ENCODE measurements at regions not wholly inside any gene's neighbourhood (a gene's known extent, or its start where the extent isn't known, plus 50 kb on each side); places are given as distances from the start of the nearest gene placed in this dataset.

DNA sequence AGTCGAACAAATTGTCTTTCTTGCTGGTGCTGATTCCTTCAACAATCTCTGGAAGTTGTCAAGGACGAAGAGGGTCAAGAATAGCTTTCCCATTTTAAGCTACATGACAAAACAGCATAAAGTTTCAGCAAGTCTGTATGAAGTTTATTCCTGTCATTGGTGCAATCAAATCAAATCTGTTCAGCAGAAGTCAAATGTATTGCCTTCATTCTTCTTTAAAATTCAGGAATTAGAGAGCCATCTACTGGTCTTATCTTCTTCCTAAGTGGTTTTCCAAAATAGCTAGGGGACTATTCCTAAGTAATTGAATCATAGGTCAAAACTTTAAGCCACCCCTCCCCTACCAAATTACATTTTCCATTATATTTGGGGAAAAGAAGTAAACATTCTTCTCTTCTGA lies 990.2 kb downstream of the GALC start:
- ChIA-PET POLR2A (no interaction called here), CTCF (no interaction called here)
- H4K20me1 ChIP-seq (replicated peaks; ENCODE audit: control insufficient read depth, extremely low read depth, insufficient read depth, low read length), result no peaks in the 10 kb centered on the region
- no peak overlapping the region for H3K4me3 ChIP-seq (replicated peaks in 1 of 3; ENCODE audit: insufficient read depth in 1 of 3, low read depth in 1 of 3, low read length in 3 of 3)
- no peak for DNase-seq (ENCODE audit: low read depth, low spot score)
- no TSS peak for BruUV-seq (replicated peaks)
- TF ChIP-seq POLR2A (IDR thresholded peaks at IDR 0.05; ENCODE audit: low read depth, low read length) (no peak), GATA2 (IDR thresholded peaks at IDR 0.05; ENCODE audit: insufficient read depth, insufficient read length, low read depth, low read length) (no peak)
- H3K9me3 ChIP-seq (replicated peaks; ENCODE audit: control insufficient read depth, insufficient read depth, low read length), result peaks cover 6% of the 10 kb centered on the region
- no peaks in the 10 kb centered on the region for H3K9me1 ChIP-seq (replicated peaks; ENCODE audit: control insufficient read depth, extremely low read depth, insufficient read depth, low read length)
- no peaks in the 10 kb centered on the region for H3K4me1 ChIP-seq (ENCODE audit: control insufficient read depth, extremely low read depth, insufficient read depth, low read length)
- no peak overlapping the region for H2AFZ ChIP-seq (ENCODE audit: low read depth, low read length)
- H3K27me3 ChIP-seq (ENCODE audit: control insufficient read depth in 2 of 2, insufficient read depth in 2 of 2, low read length in 2 of 2), result no peaks in the 10 kb centered on the region
- no peaks in the 10 kb centered on the region for H3K79me2 ChIP-seq (ENCODE audit: control insufficient read depth, insufficient read depth, low read length)
- FAIRE-seq, result no peak
- H3K4me2 ChIP-seq (ENCODE audit: insufficient read depth, low read length), result no peak overlapping the region
- H3K36me3 ChIP-seq (ENCODE audit: control insufficient read depth in 2 of 2, extremely low read depth in 1 of 2, insufficient read depth in 2 of 2, low read length in 2 of 2), result no peaks in the 10 kb centered on the region
- H3K27ac ChIP-seq (ENCODE audit: insufficient read depth, low read depth, low read length), result no peak overlapping the region
- dilution Hi-C loops (cut with MboI; ENCODE audit: extremely low pct_ligation_motif_present, low sequenced_read_pairs), result no loop called here
- no peak overlapping the region for H3K9ac ChIP-seq (replicated peaks; ENCODE audit: extremely low read depth, insufficient read depth, low read length)
- intact Hi-C loops (cut with micrococcal nuclease), result no loop called here

DNA sequence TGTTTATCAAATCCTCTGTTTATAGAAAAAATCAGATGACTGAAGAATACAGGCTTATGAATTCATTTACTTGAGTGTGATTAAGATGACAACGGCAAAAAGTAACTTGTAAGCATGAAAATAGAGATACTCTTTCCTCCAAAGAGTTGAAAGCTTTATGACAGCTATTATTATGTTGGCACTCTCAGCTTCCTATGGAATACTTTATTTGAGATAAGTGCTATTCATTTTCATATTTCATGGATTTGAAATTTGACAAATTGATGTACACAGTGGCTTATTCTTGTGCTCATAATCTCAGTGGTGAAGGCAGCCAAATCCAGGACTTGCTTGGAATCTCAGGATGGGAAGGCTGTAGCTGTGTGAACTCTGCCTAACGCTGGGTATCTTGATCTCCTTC lies 991.6 kb downstream of the GALC start:
- CTCF ChIA-PET, result no interaction called here
- no peaks in the 10 kb centered on the region for H3K27me3 ChIP-seq (ENCODE audit: control insufficient read depth in 2 of 2, insufficient read depth in 2 of 2, low read length in 2 of 2)
- H3K27ac ChIP-seq (ENCODE audit: insufficient read depth, low read depth, low read length), result no peak overlapping the region
- H3K4me2 ChIP-seq (ENCODE audit: insufficient read depth, low read length), result no peak overlapping the region
- no peak for FAIRE-seq
- H3K9me1 ChIP-seq (replicated peaks; ENCODE audit: control insufficient read depth, extremely low read depth, insufficient read depth, low read length), result no peaks in the 10 kb centered on the region
- H3K4me1 ChIP-seq (ENCODE audit: control insufficient read depth, extremely low read depth, insufficient read depth, low read length), result no peaks in the 10 kb centered on the region
- H3K4me3 ChIP-seq (replicated peaks in 1 of 3; ENCODE audit: insufficient read depth in 1 of 3, low read depth in 1 of 3, low read length in 3 of 3), result no peak overlapping the region
- no peak overlapping the region for H2AFZ ChIP-seq (ENCODE audit: low read depth, low read length)
- no peaks in the 10 kb centered on the region for H3K79me2 ChIP-seq (ENCODE audit: control insufficient read depth, insufficient read depth, low read length)
- no peak for DNase-seq (ENCODE audit: low read depth, low spot score)
- dilution Hi-C loops (cut with MboI; ENCODE audit: extremely low pct_ligation_motif_present, low sequenced_read_pairs), result no loop called here
- H3K9me3 ChIP-seq (replicated peaks; ENCODE audit: control insufficient read depth, insufficient read depth, low read length), result peaks cover 6% of the 10 kb centered on the region
- no peak overlapping the region for H3K9ac ChIP-seq (replicated peaks; ENCODE audit: extremely low read depth, insufficient read depth, low read length)
- POLR2A ChIA-PET, result no interaction called here
- no peaks in the 10 kb centered on the region for H4K20me1 ChIP-seq (replicated peaks; ENCODE audit: control insufficient read depth, extremely low read depth, insufficient read depth, low read length)
- TF ChIP-seq POLR2A (IDR thresholded peaks at IDR 0.05; ENCODE audit: low read depth, low read length) (no peak), FOS (IDR thresholded peaks at IDR 0.05; ENCODE audit: borderline replicate concordance, insufficient read depth, low read length) (no peak), MAX (IDR thresholded peaks at IDR 0.05; ENCODE audit: insufficient read depth, insufficient read length) (no peak), EZH2 (IDR thresholded peaks at IDR 0.05; ENCODE audit: borderline replicate concordance, low read depth, low read length, severe bottlenecking) (no peak), MYC (IDR thresholded peaks at IDR 0.05; ENCODE audit: low read depth, low read length) (no peak), POLR2AphosphoS5 (IDR thresholded peaks at IDR 0.05; ENCODE audit: insufficient read depth, low read depth, low read length) (no peak), GATA2 (IDR thresholded peaks at IDR 0.05; ENCODE audit: insufficient read depth, insufficient read length, low read depth, low read length) (no peak), JUN (IDR thresholded peaks at IDR 0.05; ENCODE audit: borderline replicate concordance, insufficient read depth, insufficient read length, low read depth) (no peak)
- TF ChIP-seq, protein P1, sequence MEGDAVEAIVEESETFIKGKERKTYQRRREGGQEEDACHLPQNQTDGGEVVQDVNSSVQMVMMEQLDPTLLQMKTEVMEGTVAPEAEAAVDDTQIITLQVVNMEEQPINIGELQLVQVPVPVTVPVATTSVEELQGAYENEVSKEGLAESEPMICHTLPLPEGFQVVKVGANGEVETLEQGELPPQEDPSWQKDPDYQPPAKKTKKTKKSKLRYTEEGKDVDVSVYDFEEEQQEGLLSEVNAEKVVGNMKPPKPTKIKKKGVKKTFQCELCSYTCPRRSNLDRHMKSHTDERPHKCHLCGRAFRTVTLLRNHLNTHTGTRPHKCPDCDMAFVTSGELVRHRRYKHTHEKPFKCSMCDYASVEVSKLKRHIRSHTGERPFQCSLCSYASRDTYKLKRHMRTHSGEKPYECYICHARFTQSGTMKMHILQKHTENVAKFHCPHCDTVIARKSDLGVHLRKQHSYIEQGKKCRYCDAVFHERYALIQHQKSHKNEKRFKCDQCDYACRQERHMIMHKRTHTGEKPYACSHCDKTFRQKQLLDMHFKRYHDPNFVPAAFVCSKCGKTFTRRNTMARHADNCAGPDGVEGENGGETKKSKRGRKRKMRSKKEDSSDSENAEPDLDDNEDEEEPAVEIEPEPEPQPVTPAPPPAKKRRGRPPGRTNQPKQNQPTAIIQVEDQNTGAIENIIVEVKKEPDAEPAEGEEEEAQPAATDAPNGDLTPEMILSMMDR (IDR thresholded peaks at IDR 0.05; ENCODE audit: extremely low read depth in 1 of 2, insufficient read depth in 1 of 2, low read depth in 1 of 2, low read length in 2 of 2), result no peak
- intact Hi-C loops (cut with micrococcal nuclease), result no loop called here
- no TSS peak for BruUV-seq (replicated peaks)
- no peaks in the 10 kb centered on the region for H3K36me3 ChIP-seq (ENCODE audit: control insufficient read depth in 2 of 2, extremely low read depth in 1 of 2, insufficient read depth in 2 of 2, low read length in 2 of 2)
